ENCODE measurements at regions not wholly inside any gene's neighbourhood (a gene's known extent, or its start where the extent isn't known, plus 50 kb on each side); places are given as distances from the start of the nearest gene placed in this dataset.

DNA sequence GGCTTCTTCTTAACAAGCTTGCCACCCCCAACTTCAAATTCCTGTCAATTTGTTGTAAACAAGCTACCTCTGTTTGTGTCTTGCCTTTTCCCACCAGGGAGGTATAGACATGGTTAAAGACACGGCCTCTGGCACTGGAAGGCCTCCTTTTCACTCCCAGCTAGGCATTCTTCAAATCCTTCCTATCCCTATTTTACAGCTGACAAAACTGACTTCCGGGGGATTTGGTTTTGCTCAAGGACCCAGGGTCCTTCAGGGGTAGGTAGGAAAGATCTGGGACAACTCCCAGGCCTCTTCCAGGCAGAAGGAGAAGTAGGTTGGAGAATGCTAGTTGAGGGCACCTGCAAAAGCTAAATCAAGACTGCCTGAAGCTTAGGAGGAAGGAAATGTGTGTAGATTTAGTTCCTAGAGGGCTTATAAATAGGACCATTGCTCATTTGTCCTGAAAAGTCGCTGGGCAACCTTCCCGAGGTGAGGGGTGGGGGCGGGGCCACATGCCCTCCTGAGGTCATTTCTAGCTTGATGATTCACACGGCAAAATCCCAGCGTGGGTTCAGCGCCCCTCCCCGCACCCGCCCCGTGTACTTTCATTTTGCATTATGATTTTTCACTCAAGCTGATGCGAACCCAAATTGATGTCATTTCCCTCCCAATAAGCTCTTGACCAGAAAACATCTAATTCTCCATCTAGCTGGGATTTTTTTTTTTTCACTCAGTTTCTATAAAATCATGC, 365.5 kb downstream of the SHQ1 start:
- peak; percentile 71 to 80 for ATAC-seq

DNA sequence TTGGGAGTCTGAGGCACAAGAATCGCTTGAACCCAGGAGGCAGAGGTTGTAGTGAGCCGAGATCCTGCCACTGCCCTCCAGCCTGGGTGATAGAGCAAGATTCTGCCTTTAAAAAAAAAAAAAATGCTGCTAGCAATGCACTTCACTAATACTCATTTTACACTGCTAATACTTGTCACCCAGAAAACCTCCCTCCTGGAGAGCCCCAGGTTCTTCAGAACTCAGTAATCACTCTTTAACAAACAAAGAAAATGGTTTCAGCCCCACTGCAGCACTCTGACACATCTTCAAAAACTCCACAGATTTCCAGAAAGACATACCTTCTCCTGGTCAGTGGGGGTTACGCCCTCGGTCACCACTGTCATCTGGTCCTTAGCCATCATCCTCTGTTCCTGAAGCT, 366.7 kb downstream of the SHQ1 start:
- H3K4me3 ChIP-seq, result no peak overlapping the region
- intact Hi-C loops (cut with DNase I), result no loop called here
- TF ChIP-seq, protein P1, sequence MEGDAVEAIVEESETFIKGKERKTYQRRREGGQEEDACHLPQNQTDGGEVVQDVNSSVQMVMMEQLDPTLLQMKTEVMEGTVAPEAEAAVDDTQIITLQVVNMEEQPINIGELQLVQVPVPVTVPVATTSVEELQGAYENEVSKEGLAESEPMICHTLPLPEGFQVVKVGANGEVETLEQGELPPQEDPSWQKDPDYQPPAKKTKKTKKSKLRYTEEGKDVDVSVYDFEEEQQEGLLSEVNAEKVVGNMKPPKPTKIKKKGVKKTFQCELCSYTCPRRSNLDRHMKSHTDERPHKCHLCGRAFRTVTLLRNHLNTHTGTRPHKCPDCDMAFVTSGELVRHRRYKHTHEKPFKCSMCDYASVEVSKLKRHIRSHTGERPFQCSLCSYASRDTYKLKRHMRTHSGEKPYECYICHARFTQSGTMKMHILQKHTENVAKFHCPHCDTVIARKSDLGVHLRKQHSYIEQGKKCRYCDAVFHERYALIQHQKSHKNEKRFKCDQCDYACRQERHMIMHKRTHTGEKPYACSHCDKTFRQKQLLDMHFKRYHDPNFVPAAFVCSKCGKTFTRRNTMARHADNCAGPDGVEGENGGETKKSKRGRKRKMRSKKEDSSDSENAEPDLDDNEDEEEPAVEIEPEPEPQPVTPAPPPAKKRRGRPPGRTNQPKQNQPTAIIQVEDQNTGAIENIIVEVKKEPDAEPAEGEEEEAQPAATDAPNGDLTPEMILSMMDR (IDR thresholded peaks at IDR 0.05), result no peak
- no peak overlapping the region for H3K27ac ChIP-seq
- peaks cover 17% of the 10 kb centered on the region for H3K4me1 ChIP-seq
- no peaks in the 10 kb centered on the region for H3K27me3 ChIP-seq (ENCODE audit: low read depth)
- DNase-seq, result no peak
- no peaks in the 10 kb centered on the region for H3K9me3 ChIP-seq
- H3K36me3 ChIP-seq, result no peaks in the 10 kb centered on the region
- ATAC-seq, result no peak

More for the DNA sequence above, 365.5 kb downstream of the SHQ1 start:
- no peak overlapping the region for H3K27ac ChIP-seq
- no peaks in the 10 kb centered on the region for H3K36me3 ChIP-seq
- TF ChIP-seq, protein P1 (IDR thresholded peaks at IDR 0.05), result no peak
- peak overlapping the region; percentile 39 for H3K4me3 ChIP-seq
- H3K4me1 ChIP-seq, result peaks cover 30% of the 10 kb centered on the region
- intact Hi-C loops (cut with DNase I), result no loop called here
- peak; percentile 75 for DNase-seq
- H3K27me3 ChIP-seq (ENCODE audit: low read depth), result no peaks in the 10 kb centered on the region
- H3K9me3 ChIP-seq, result no peaks in the 10 kb centered on the region

DNA sequence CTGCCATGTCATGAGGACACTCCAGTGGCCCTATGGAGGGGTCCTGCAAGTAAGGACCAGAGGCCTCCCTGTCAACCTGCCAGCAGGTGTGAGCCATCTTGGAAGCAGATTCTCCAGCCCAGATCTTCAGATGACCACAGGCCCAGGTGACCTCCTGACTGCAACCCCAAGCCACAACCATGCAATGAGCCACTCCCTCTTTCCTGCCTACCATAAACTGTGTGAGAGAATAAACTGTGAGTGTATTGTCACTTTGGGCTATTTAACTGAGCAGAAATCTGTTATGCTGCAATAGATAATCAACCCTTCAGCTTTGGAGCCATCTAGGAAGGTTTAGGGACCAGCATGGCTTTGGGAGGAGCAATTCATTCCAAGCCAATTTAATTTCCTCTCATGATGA, 367.9 kb downstream of the SHQ1 start:
- DNase-seq (no peak), ATAC-seq (no peak)
- Histone ChIP-seq H3K27me3 (ENCODE audit: low read depth) (no peaks in the 10 kb centered on the region), H3K9me3 (no peaks in the 10 kb centered on the region), H3K4me3 (no peak overlapping the region), H3K4me1 (peaks cover 8% of the 10 kb centered on the region), H3K36me3 (no peaks in the 10 kb centered on the region), H3K27ac (no peak overlapping the region)
- TF ChIP-seq, protein P1 (IDR thresholded peaks at IDR 0.05), result no peak
- intact Hi-C loops (cut with DNase I), result no loop called here

DNA sequence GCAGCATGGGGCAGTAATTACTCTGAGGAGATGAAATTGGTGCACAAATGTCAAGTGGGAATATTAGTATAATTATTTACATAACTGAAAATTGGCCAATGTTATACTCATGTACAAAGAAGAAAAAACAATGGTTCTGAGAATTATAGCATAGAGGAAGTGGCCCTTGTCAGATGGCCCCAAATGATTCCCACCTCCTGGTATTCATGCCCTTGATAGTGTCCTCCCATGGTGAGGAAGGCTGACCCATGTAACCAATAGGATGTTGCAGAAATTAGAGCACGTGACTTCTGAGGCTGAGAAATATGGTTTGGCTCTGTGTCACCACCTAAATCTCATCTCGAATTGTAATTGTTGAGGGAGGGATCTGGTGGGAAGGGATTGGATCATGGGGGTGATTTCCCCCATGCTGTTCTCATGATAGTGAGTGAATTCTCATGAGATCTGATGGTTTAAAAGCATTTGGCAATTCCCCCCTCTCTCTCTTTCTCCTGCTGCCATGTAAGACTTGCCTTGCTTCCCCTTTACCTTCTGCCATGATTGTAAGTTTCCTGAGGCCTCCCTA, 368.5 kb downstream of the SHQ1 start:
- intact Hi-C loops (cut with DNase I), result no loop called here
- no peak for DNase-seq

DNA sequence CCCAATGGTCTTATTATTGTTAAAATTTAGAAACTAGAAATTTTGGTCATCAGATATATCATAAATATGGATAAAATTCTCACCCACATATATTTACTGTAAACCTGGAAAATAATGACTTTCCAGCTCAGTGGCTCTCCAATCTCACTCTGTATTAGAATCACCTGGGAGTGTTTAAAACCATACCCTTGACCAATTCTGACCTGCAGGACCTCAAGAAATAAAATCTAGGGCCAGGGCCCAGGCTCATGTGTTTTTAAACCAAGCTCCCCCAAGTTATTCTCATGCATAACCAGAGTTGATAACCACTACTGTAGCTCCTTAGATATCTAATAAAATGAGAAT, 372.1 kb downstream of the SHQ1 start:
- ATAC-seq (no peak), DNase-seq (no peak)
- TF ChIP-seq, protein P1 (IDR thresholded peaks at IDR 0.05), result no peak
- H3K4me1 ChIP-seq, result no peaks in the 10 kb centered on the region
- H3K4me3 ChIP-seq, result no peak overlapping the region
- H3K9me3 ChIP-seq, result no peaks in the 10 kb centered on the region
- H3K27me3 ChIP-seq (ENCODE audit: low read depth), result no peaks in the 10 kb centered on the region
- no peak overlapping the region for H3K27ac ChIP-seq
- H3K36me3 ChIP-seq, result no peaks in the 10 kb centered on the region
- intact Hi-C loops (cut with DNase I), result no loop called here

More for the DNA sequence above, 368.5 kb downstream of the SHQ1 start:
- H3K27me3 ChIP-seq (ENCODE audit: low read depth), result no peaks in the 10 kb centered on the region
- no peak overlapping the region for H3K4me3 ChIP-seq
- H3K27ac ChIP-seq, result no peak overlapping the region
- H3K9me3 ChIP-seq, result no peaks in the 10 kb centered on the region
- no peak for ATAC-seq
- TF ChIP-seq, protein P1 (IDR thresholded peaks at IDR 0.05), result no peak
- peaks cover 8% of the 10 kb centered on the region for H3K4me1 ChIP-seq
- H3K36me3 ChIP-seq, result no peaks in the 10 kb centered on the region
